Testis (tissue), 2 donors: ENCODE measurements at regions not wholly inside any gene's neighbourhood (a gene's known extent, or its start where the extent isn't known, plus 50 kb on each side); places are given as distances from the start of the nearest gene placed in this dataset.
"Not testable (repeated sequence)": the region's sequence is repeated elsewhere in the genome, so short reads cannot be mapped to it uniquely, and the experiment has no call there.

Source experiments
- CTCF ChIP-seq, 3 experiments: fragments of 450-650 bp in 2 of 3; fragments of 200-600 bp in 1 of 3; sonication (generic) in 1 of 3; IDR thresholded peaks; one replicate each; pipeline ENCODE4 v1.5.1; 2016 to 2019; ENCODE audit warnings: antibody characterized with exemption in 3 of 3, mild to moderate bottlenecking in 2 of 3, moderate library complexity in 1 of 3
- POLR2A ChIP-seq: fragments of 450-650 bp; IDR thresholded peaks from one replicate; pipeline ENCODE4 v1.6.1; 2017; ENCODE audit warnings: antibody characterized with exemption, mild to moderate bottlenecking, moderate library complexity

DNA sequence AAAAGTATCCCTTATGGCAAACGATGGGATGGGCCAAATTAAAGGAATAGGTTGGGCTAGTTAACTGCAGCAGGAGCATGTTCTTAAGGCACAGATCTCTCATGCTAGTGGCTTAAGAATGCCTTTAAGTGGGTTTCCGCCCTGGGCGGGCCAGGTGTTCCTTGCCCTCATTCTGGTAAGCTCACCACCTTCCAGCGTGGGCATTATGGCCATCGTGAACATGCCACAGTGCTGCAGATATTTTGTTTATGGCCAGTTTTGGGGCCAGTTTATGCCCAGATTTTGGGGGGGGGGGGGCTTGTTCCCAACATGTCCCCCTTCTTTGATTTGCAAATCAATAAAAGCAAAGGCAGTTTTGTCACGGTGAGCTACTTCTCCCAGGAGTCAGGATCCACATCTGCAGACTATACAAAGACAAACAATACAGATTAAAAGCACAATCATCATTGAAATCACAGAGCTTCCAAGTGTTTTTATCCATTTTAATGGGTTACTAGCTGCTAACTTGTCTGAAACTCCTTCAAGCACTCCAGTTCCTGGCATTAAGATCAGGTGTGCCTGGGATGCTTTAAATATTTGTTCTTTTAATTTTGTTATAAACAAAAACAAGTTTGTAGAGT lies 563.3 kb upstream of the MBL2 start:
- TF ChIP-seq CTCF (IDR thresholded peaks at IDR 0.05); POLR2A: not testable (repeated sequence)
